Fibroblast of lung (primary cell): ENCODE measurements at regions not wholly inside any gene's neighbourhood (a gene's known extent, or its start where the extent isn't known, plus 50 kb on each side); places are given as distances from the start of the nearest gene placed in this dataset.

Source experiments
- CTCF ChIP-seq, 2 donors: IDR thresholded peaks in 1 of 2; conservative IDR thresholded peaks in 1 of 2; 1 replicate in 1 of 2; 2 replicates in 1 of 2; pipeline ENCODE4 v1.5.1; 2011 to 2012; ENCODE audit warnings: low read length in 2 of 2, control low read depth in 1 of 2, inconsistent platforms in 1 of 2, low read depth in 1 of 2, mild to moderate bottlenecking in 1 of 2
- EZH2 ChIP-seq: IDR thresholded peaks from 2 replicates; pipeline ENCODE4 v1.5.1; 2012; ENCODE audit warnings: low read length, control low read depth, mild to moderate bottlenecking; ENCODE audit errors: missing control alignments

- TF ChIP-seq CTCF (conservative IDR thresholded peaks at IDR 0.05 in 1 of 2, IDR thresholded peaks at IDR 0.05 in 1 of 2; ENCODE audit: low read depth in 1 of 2, low read length in 2 of 2) (no peak), EZH2 (no peak)
Observed at GRCh38 chr11:121714351-121714750, 261.6 kb upstream of the SORL1-AS1 start.
